Brain microvascular endothelial cell (primary cell): ENCODE measurements at regions not wholly inside any gene's neighbourhood (a gene's known extent, or its start where the extent isn't known, plus 50 kb on each side); places are given as distances from the start of the nearest gene placed in this dataset.
"Not testable (repeated sequence)": the region's sequence is repeated elsewhere in the genome, so short reads cannot be mapped to it uniquely, and the experiment has no call there.

ENCODE experiments used
- DNase-seq: peaks from one replicate; pipeline ENCODE4 v3.0.0-alpha.2; 2020
- H3K27ac ChIP-seq: fragments of 250-450 bp; sonication (Bioruptor Pico); 2 replicates; pipeline ENCODE4 v1.5.1; 2020; ENCODE audit warnings: mild to moderate bottlenecking, moderate library complexity
- H3K27me3 ChIP-seq: fragments of 250-450 bp; sonication (Bioruptor Pico); replicated peaks from 2 replicates; pipeline ENCODE4 v1.5.1; 2020; ENCODE audit warnings: mild to moderate bottlenecking
- H3K36me3 ChIP-seq: fragments of 250-450 bp; sonication (Bioruptor Pico); replicated peaks from 2 replicates; pipeline ENCODE4 v1.5.1; 2020; ENCODE audit warnings: mild to moderate bottlenecking
- H3K4me3 ChIP-seq: 2 replicates; pipeline ENCODE4 v1.5.1; 2011; ENCODE audit warnings: low read depth, mild to moderate bottlenecking, control low read depth, low read length, moderate library complexity
- CTCF ChIP-seq: IDR thresholded peaks from 2 replicates; pipeline ENCODE4 v1.5.1; 2011; ENCODE audit warnings: low read depth, mild to moderate bottlenecking, moderate library complexity, low read length, control low read depth, inconsistent platforms; ENCODE audit errors: missing control alignments
- in situ Hi-C: cut with HindIII; loops from 2 replicates; pipeline ENCODE4 v1.10.0; 2017; ENCODE audit warnings: low sequenced_read_pairs, low pct_ligation_motif_present

DNA sequence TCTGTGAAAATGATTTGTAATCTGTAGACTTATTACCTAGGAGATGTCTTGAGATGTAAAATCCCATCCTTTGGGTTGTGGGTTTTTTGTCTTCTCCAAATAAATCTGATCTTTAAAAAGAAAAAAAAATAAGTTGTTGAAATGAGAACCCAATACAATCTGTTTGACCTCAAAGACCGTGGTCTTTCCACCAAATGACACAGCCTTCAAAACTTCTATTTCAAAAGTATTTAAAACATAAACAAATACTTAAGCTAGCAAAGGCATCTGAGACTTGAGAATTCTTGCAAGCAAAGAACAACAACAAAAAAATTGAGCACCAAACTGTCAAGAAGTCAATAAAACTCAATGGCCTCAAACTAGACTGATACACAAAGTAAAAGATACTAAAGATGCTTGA is 67.9 kb upstream of the HECW1 start:
- Histone ChIP-seq H3K36me3 (no peaks in the 10 kb centered on the region), H3K27ac (no peak overlapping the region), H3K4me3 (no peak overlapping the region), H3K27me3 (no peaks in the 10 kb centered on the region)
- DNase-seq: no peak
- in situ Hi-C loops: no loop called here
- TF ChIP-seq CTCF: no peak

- Histone ChIP-seq H3K36me3 (no peaks in the 10 kb centered on the region), H3K27ac (no peak overlapping the region), H3K4me3 (no peak overlapping the region), H3K27me3 (no peaks in the 10 kb centered on the region)
- no peak for TF ChIP-seq CTCF
- DNase-seq: no peak
- in situ Hi-C loops: no loop called here
These were observed 58.3 kb upstream of the HECW1 start for GRCh38 chr7:43054052-43054722.

DNA sequence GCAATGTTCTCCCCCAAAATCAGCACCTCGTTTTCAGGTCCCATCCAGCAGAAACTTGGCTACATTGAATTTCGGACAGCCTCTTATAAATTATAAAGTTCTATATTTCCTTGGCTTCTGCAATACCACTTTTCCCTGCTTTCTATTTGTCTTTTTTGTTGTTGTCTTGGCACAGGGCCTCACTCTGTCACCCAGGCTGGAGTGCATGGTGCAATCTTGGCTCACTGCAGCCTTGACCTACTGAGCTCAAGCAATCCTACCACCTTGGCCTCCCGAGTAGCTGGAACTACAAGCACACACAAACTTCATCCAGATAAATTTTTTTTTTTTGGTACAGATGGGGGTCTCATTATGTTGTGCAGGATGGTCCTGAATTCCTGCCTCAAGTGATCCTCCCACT is 55.3 kb upstream of the HECW1 start:
- no peak for DNase-seq
- in situ Hi-C loops: no loop called here

GRCh38 chr7:43058271-43059066 is 54.0 kb upstream of the HECW1 start:
- in situ Hi-C loops: no loop called here
- Histone ChIP-seq H3K4me3 (no peak overlapping the region), H3K36me3 (no peaks in the 10 kb centered on the region), H3K27ac (no peak overlapping the region), H3K27me3 (no peaks in the 10 kb centered on the region)
- no peak for DNase-seq
- no peak for TF ChIP-seq CTCF

More for the DNA sequence above, 55.3 kb upstream of the HECW1 start:
- H3K4me3 ChIP-seq: no peak overlapping the region
- H3K36me3 ChIP-seq: no peaks in the 10 kb centered on the region
- no peak for TF ChIP-seq CTCF
- no peaks in the 10 kb centered on the region for H3K27me3 ChIP-seq
- no peak overlapping the region for H3K27ac ChIP-seq

DNA sequence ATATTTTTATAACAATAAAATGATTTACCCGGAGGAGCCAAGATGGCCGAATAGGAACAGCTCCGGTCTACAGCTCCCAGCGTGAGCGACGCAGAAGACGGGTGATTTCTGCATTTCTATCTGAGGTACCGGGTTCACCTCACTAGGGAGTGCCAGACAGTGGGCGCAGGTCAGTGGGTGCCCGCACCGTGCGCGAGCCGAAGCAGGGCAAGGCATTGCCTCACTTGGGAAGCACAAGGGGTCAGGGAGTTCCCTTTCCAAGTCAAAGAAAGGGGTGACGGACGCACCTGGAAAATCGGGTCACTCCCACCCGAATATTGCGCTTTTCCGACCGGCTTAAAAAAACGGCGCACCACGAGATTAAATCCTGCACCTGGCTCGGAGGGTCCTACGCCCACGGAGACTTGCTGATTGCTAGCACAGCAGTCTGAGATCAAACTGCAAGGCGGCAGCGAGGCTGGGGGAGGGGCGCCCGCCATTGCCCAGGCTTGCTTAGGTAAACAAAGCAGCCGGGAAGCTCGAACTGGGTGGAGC is 53.3 kb upstream of the HECW1 start:
- in situ Hi-C loops, H3K36me3 ChIP-seq, H3K27ac ChIP-seq, H3K27me3 ChIP-seq, H3K4me3 ChIP-seq, DNase-seq: not testable (repeated sequence)
